Sigmoid colon (tissue), 4 donors: ENCODE measurements at regions not wholly inside any gene's neighbourhood (a gene's known extent, or its start where the extent isn't known, plus 50 kb on each side); places are given as distances from the start of the nearest gene placed in this dataset.

Source experiments
- CTCF ChIP-seq, 4 experiments: fragments of 450-650 bp in 3 of 4; fragments of 200-600 bp in 1 of 4; IDR thresholded peaks; one replicate each; pipeline ENCODE4 v1.5.1; 2016 to 2019; ENCODE audit warnings: antibody characterized with exemption in 4 of 4, mild to moderate bottlenecking in 3 of 4, moderate library complexity in 2 of 4
- EP300 ChIP-seq, 4 donors: sonication (generic); formaldehyde crosslinking; IDR thresholded peaks; one replicate each; pipeline ENCODE4 v1.6.1; 2017; ENCODE audit warnings: antibody characterized with exemption in 4 of 4

DNA sequence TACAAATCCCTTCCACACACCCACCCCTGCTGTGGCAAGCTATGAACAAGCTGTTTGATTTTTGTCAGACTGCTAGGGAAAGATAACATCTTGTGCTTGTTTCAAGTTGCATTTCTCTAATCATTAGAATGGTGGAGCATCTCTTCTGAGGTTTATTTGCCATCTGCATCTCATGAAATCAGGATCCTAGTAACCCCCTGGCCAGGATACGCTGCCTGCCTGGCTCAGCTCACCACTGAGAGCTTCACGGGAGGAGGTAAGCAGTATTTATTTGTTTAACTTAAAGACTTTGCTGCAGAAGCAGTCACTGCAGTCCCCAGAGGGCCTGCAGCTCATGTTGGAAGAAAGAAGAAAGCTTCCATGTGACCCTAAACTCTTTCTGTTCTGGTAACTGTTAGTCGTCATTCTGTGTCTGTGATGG lies 83.3 kb upstream of the CXCL14 start:
- TF ChIP-seq EP300 (IDR thresholded peaks at IDR 0.05): no peak
- TF ChIP-seq CTCF (IDR thresholded peaks at IDR 0.05): no peak
